ENCODE measurements at regions not wholly inside any gene's neighbourhood (a gene's known extent, or its start where the extent isn't known, plus 50 kb on each side); places are given as distances from the start of the nearest gene placed in this dataset.

DNA sequence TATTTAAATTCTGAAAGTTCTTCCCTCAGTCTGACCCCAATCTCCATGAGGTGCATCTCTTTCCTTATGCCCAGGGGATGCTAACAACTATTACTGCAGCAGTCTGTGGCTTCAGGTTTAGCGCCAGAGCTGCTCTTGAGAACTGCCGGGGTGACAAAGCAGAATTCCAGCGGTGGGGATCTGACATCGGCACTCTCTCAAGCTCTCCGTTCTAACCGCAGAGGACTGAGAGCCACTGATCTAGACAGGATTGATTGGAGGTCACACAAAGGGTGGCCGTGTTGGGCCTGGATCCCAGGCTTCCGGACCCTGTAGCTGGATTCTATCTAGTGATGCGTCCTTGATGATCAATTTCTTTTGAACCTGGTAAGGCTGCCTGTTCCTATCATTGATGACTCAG, 155.6 kb upstream of the TMEM132C start:
- no peak for TF ChIP-seq NFE2L1 (CRISPR knock-in tag; IDR thresholded peaks at IDR 0.05)
- TF ChIP-seq, protein P1, sequence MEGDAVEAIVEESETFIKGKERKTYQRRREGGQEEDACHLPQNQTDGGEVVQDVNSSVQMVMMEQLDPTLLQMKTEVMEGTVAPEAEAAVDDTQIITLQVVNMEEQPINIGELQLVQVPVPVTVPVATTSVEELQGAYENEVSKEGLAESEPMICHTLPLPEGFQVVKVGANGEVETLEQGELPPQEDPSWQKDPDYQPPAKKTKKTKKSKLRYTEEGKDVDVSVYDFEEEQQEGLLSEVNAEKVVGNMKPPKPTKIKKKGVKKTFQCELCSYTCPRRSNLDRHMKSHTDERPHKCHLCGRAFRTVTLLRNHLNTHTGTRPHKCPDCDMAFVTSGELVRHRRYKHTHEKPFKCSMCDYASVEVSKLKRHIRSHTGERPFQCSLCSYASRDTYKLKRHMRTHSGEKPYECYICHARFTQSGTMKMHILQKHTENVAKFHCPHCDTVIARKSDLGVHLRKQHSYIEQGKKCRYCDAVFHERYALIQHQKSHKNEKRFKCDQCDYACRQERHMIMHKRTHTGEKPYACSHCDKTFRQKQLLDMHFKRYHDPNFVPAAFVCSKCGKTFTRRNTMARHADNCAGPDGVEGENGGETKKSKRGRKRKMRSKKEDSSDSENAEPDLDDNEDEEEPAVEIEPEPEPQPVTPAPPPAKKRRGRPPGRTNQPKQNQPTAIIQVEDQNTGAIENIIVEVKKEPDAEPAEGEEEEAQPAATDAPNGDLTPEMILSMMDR (IDR thresholded peaks at IDR 0.05): no peak
- no peak for TF ChIP-seq FOXJ3 (CRISPR knock-in tag; IDR thresholded peaks at IDR 0.05; ENCODE audit: borderline replicate concordance)
- TF ChIP-seq SMAD3 (CRISPR knock-in tag; IDR thresholded peaks at IDR 0.05; ENCODE audit: borderline replicate concordance): no peak
